HG03565 (cell line): ENCODE measurements at regions not wholly inside any gene's neighbourhood (a gene's known extent, or its start where the extent isn't known, plus 50 kb on each side); places are given as distances from the start of the nearest gene placed in this dataset.
"Not testable (repeated sequence)": the region's sequence is repeated elsewhere in the genome, so short reads cannot be mapped to it uniquely, and the experiment has no call there.

Experiments used
- ATAC-seq: cut with Tn5 transposase; IDR thresholded peaks from one replicate; pipeline ENCODE4 v1.9.1; 2021; ENCODE audit warnings: mild to moderate bottlenecking, moderate library complexity; ENCODE audit not compliant: unreplicated experiment

- ATAC-seq: no peak
These were observed 309.4 kb upstream of the DIO3 start for GRCh38 chr14:101251812-101252442.

GRCh38 chr14:101252443-101253214 is 308.7 kb upstream of the DIO3 start:
- no peak for ATAC-seq

GRCh38 chr14:101253948-101254347 is 307.3 kb upstream of the DIO3 start:
- no peak for ATAC-seq

GRCh38 chr14:101254805-101255764 is 306.2 kb upstream of the DIO3 start:
- ATAC-seq: no peak

GRCh38 chr14:101255765-101256125 is 305.6 kb upstream of the DIO3 start:
- ATAC-seq: no peak

- ATAC-seq: no peak
These were observed 305.0 kb upstream of the DIO3 start for GRCh38 chr14:101256266-101256665.

GRCh38 chr14:101257551-101257950 is 303.7 kb upstream of the DIO3 start:
- no peak for ATAC-seq

GRCh38 chr14:101259748-101260147 is 301.5 kb upstream of the DIO3 start:
- no peak for ATAC-seq

GRCh38 chr14:101266441-101266840 is 294.9 kb upstream of the DIO3 start:
- ATAC-seq: not testable (repeated sequence)

- ATAC-seq: no peak
These were observed 288.2 kb upstream of the DIO3 start for GRCh38 chr14:101273091-101273490.

GRCh38 chr14:101276309-101277091 is 284.8 kb upstream of the DIO3 start:
- no peak for ATAC-seq

- ATAC-seq: no peak
These were observed 278.9 kb upstream of the DIO3 start for GRCh38 chr14:101282418-101282817.

- ATAC-seq: no peak
These were observed 276.6 kb upstream of the DIO3 start for GRCh38 chr14:101284711-101285110.

- no peak for ATAC-seq
These were observed 274.9 kb upstream of the DIO3 start for GRCh38 chr14:101286271-101287018.

GRCh38 chr14:101288436-101289229 is 272.7 kb upstream of the DIO3 start:
- ATAC-seq: no peak

GRCh38 chr14:101289230-101289690 is 272.0 kb upstream of the DIO3 start:
- no peak for ATAC-seq

GRCh38 chr14:101289911-101290310 is 271.4 kb upstream of the DIO3 start:
- no peak for ATAC-seq

- no peak for ATAC-seq
These were observed 270.7 kb upstream of the DIO3 start for GRCh38 chr14:101290611-101291010.

- no peak for ATAC-seq
These were observed 269.9 kb upstream of the DIO3 start for GRCh38 chr14:101291390-101291789.
